HG03097 (cell line): ENCODE measurements at regions not wholly inside any gene's neighbourhood (a gene's known extent, or its start where the extent isn't known, plus 50 kb on each side); places are given as distances from the start of the nearest gene placed in this dataset.

Experiments used
- ATAC-seq: cut with Tn5 transposase; IDR thresholded peaks from one replicate; pipeline ENCODE4 v1.9.1; 2021; ENCODE audit not compliant: unreplicated experiment, low FRiP score

- no peak for ATAC-seq
Measured at GRCh38 chr11:36890121-36890679, 292.2 kb upstream of the RAG2 start.

GRCh38 chr11:36885154-36885553, 287.1 kb upstream of the RAG2 start:
- ATAC-seq = no peak

GRCh38 chr11:36878737-36879136, 280.7 kb upstream of the RAG2 start:
- ATAC-seq = no peak

GRCh38 chr11:36877149-36877548, 279.1 kb upstream of the RAG2 start:
- ATAC-seq = no peak

- ATAC-seq = no peak
Measured at GRCh38 chr11:36876266-36876665, 278.2 kb upstream of the RAG2 start.

- ATAC-seq = no peak
Measured at GRCh38 chr11:36874291-36874690, 276.3 kb upstream of the RAG2 start.

GRCh38 chr11:36870361-36870760, 272.3 kb upstream of the RAG2 start:
- no peak for ATAC-seq

GRCh38 chr11:36868380-36868779, 270.3 kb upstream of the RAG2 start:
- ATAC-seq = no peak

GRCh38 chr11:36865846-36866245, 267.8 kb upstream of the RAG2 start:
- no peak for ATAC-seq

GRCh38 chr11:36854875-36855274, 256.8 kb upstream of the RAG2 start:
- no peak for ATAC-seq

- ATAC-seq = no peak
Measured at GRCh38 chr11:36848660-36849059, 250.6 kb upstream of the RAG2 start.

- ATAC-seq = no peak
Measured at GRCh38 chr11:36840378-36840777, 242.3 kb upstream of the RAG2 start.

GRCh38 chr11:36837831-36838437, 239.9 kb upstream of the RAG2 start:
- ATAC-seq = no peak

- ATAC-seq = no peak
Measured at GRCh38 chr11:36825251-36825650, 227.2 kb upstream of the RAG2 start.

GRCh38 chr11:36824349-36824748, 226.3 kb upstream of the RAG2 start:
- ATAC-seq = no peak

GRCh38 chr11:36822829-36823228, 224.8 kb upstream of the RAG2 start:
- no peak for ATAC-seq

GRCh38 chr11:36818410-36818809, 220.4 kb upstream of the RAG2 start:
- ATAC-seq = no peak

- ATAC-seq = no peak
Measured at GRCh38 chr11:36817336-36817965, 219.4 kb upstream of the RAG2 start.

GRCh38 chr11:36809303-36809702, 211.3 kb upstream of the RAG2 start:
- ATAC-seq = no peak

GRCh38 chr11:36807871-36808270, 209.8 kb upstream of the RAG2 start:
- ATAC-seq = no peak

GRCh38 chr11:36803084-36803483, 205.0 kb upstream of the RAG2 start:
- no peak for ATAC-seq
